A549 (cell line): ENCODE measurements at regions not wholly inside any gene's neighbourhood (a gene's known extent, or its start where the extent isn't known, plus 50 kb on each side); places are given as distances from the start of the nearest gene placed in this dataset.

Experiments
- ATAC-seq, 2 experiments: fragments of 200-7000 bp in 1 of 2; fragments of >200 bp in 1 of 2; cut with Nextera tagmentation in 1 of 2; cut with Tn5 transposase in 1 of 2; 3 replicates each; pipeline versions ENCODE4 v1.8.0 to v1.9.1; 2018 to 2020; ENCODE audit warnings: mild to moderate bottlenecking in 1 of 2, moderate library complexity in 1 of 2
- CTCF ChIA-PET: fragments of 300-600 bp; sonication (Branson Sonifier 250); formaldehyde crosslinking; extraction: SDS; loops from one replicate; lab custom pipeline; 2021; ENCODE audit warnings: antibody characterized with exemption, inconsistent platforms; lab: Yijun Ruan, JAX
- POLR2A ChIA-PET: fragments of 350-600 bp; formaldehyde crosslinking; extraction: SDS; loops from one replicate; lab custom pipeline; 2021; ENCODE audit warnings: antibody characterized with exemption, inconsistent platforms; lab: Yijun Ruan, JAX
- DNase-seq, 2 experiments: peaks; one replicate each; pipeline versions ENCODE4 v3.0.0 to v3.0.0-alpha.2; 2011 to 2016; ENCODE audit warnings: low read depth in 1 of 2, low spot score in 1 of 2
- FAIRE-seq: peaks from 2 replicates; lab custom pipeline; 2011; peaks lifted over from hg19 to GRCh38; lab: Jason Lieb, UNC
- H3K27ac ChIP-seq, 2 experiments: fragments of >200 bp; sonication (Bioruptor Twin); formaldehyde crosslinking; 3 replicates each; pipeline ENCODE4 v1.5.1; 2016 to 2017
- H3K4me1 ChIP-seq: fragments of >200 bp; sonication (Bioruptor Twin); formaldehyde crosslinking; 3 replicates; pipeline ENCODE4 v1.6.1; 2016
- H3K4me2 ChIP-seq: fragments of >200 bp; sonication (Bioruptor Twin); formaldehyde crosslinking; 3 replicates; pipeline ENCODE4 v1.6.1; 2016
- H3K4me3 ChIP-seq: fragments of >200 bp; sonication (Bioruptor Twin); formaldehyde crosslinking; 3 replicates; pipeline ENCODE4 v1.5.1; 2016
- H3K9me3 ChIP-seq: fragments of >200 bp; sonication (Bioruptor Twin); formaldehyde crosslinking; 3 replicates; pipeline ENCODE4 v1.6.1; 2016
- CBX8 ChIP-seq: fragments of 200-600 bp; sonication (generic); IDR thresholded peaks from 2 replicates; pipeline ENCODE4 v1.6.1; 2016
- EHMT2 ChIP-seq: fragments of 200-600 bp; sonication (generic); IDR thresholded peaks from 2 replicates; pipeline ENCODE4 v1.6.1; 2016; ENCODE audit warnings: antibody characterized with exemption, low read depth, mild to moderate bottlenecking, moderate library complexity
- EP300 ChIP-seq, 2 experiments: fragments of >200 bp; sonication (Bioruptor Twin); formaldehyde crosslinking; IDR thresholded peaks; 2 replicates in 1 of 2; 3 replicates in 1 of 2; pipeline ENCODE4 v1.6.1; 2016 to 2017
- FOXS1 ChIP-seq: fragments of 250-450 bp; sonication (Bioruptor Pico); IDR thresholded peaks from 2 replicates; pipeline ENCODE4 v1.5.0; 2020; ENCODE audit warnings: mild to moderate bottlenecking, moderate library complexity
- HOXB13 ChIP-seq: fragments of 250-450 bp; sonication (Bioruptor Pico); IDR thresholded peaks from 2 replicates; pipeline ENCODE4 v1.5.0; 2020; ENCODE audit warnings: low read depth, mild to moderate bottlenecking, moderate library complexity
- JUNB ChIP-seq: fragments of >200 bp; sonication (Bioruptor Twin); formaldehyde crosslinking; IDR thresholded peaks from 2 replicates; pipeline ENCODE4 v1.6.1; 2016
- KDM1A ChIP-seq: fragments of 200-600 bp; sonication (generic); IDR thresholded peaks from 2 replicates; pipeline ENCODE4 v1.6.1; 2016; ENCODE audit warnings: low read depth, mild to moderate bottlenecking
- KDM5A ChIP-seq: fragments of 200-600 bp; sonication (generic); IDR thresholded peaks from 2 replicates; pipeline ENCODE4 v1.6.1; 2016; ENCODE audit warnings: antibody characterized with exemption, mild to moderate bottlenecking
- MYC ChIP-seq: IDR thresholded peaks from 2 replicates; pipeline ENCODE4 v1.6.1; 2012; ENCODE audit warnings: mild to moderate bottlenecking, inconsistent platforms, low read length, improper control_type of control experiment, borderline replicate concordance
- NFE2L2 ChIP-seq: fragments of 150-350 bp; conservative IDR thresholded peaks from 2 replicates; pipeline ENCODE4 v1.6.1; 2014; ENCODE audit warnings: low read length
- NR3C1 ChIP-seq: fragments of >200 bp; sonication (Bioruptor Twin); formaldehyde crosslinking; IDR thresholded peaks from 3 replicates; pipeline ENCODE4 v1.6.1; 2017
- PHF8 ChIP-seq: fragments of 200-600 bp; sonication (generic); IDR thresholded peaks from 2 replicates; pipeline ENCODE4 v1.6.1; 2016; ENCODE audit warnings: low read depth, mild to moderate bottlenecking, antibody characterized with exemption, moderate library complexity, borderline replicate concordance
- RAD21 ChIP-seq, 2 experiments: fragments of >200 bp in 1 of 2; sonication (Bioruptor Twin) in 1 of 2; formaldehyde crosslinking in 1 of 2; IDR thresholded peaks in 1 of 2; conservative IDR thresholded peaks in 1 of 2; 2 replicates in 1 of 2; 3 replicates in 1 of 2; pipeline ENCODE4 v1.6.1; 2012 to 2018; ENCODE audit warnings: inconsistent platforms in 1 of 2
- RCOR1 ChIP-seq: fragments of 150-350 bp; IDR thresholded peaks from 2 replicates; pipeline ENCODE4 v1.6.1; 2014; ENCODE audit warnings: antibody characterized with exemption, low read length, low read depth
- RFX5 ChIP-seq: fragments of 450-650 bp; IDR thresholded peaks from 2 replicates; pipeline ENCODE4 v1.7.1; 2014; ENCODE audit warnings: antibody characterized with exemption, mild to moderate bottlenecking, moderate library complexity
- SMC3 ChIP-seq: fragments of >200 bp; sonication (Bioruptor Twin); formaldehyde crosslinking; IDR thresholded peaks from 3 replicates; pipeline ENCODE4 v1.6.1; 2018; ENCODE audit warnings: inconsistent platforms
- ZFP36 ChIP-seq: fragments of 450-650 bp; IDR thresholded peaks from 2 replicates; pipeline ENCODE4 v1.6.1; 2014; ENCODE audit warnings: borderline replicate concordance; ENCODE audit not compliant: partially characterized antibody
- ZSCAN20 ChIP-seq: fragments of 250-450 bp; sonication (Bioruptor Pico); IDR thresholded peaks from 2 replicates; pipeline ENCODE4 v1.8.0; 2022; ENCODE audit warnings: mild to moderate bottlenecking, moderate library complexity
- WGBS: methylation state at CpG from one replicate; pipeline ENCODE4 v1.1.6; 2017; ENCODE audit errors: missing lambda C conversion rate; 5-methylcytosine and 5-hydroxymethylcytosine counted together
- TF ChIP-seq, protein P1 (sequence below): fragments of >200 bp; sonication (Bioruptor Twin); formaldehyde crosslinking; IDR thresholded peaks from 2 replicates; pipeline ENCODE4 v1.6.1; 2016
- TF ChIP-seq, protein P2 (sequence below): fragments of 250-450 bp; sonication (Bioruptor Pico); IDR thresholded peaks from 2 replicates; pipeline ENCODE4 v1.5.0; 2020; ENCODE audit warnings: low read depth, mild to moderate bottlenecking, moderate library complexity
- TF ChIP-seq, protein P3 (sequence below): fragments of 250-450 bp; sonication (Bioruptor Pico); IDR thresholded peaks from 2 replicates; pipeline ENCODE4 v1.5.0; 2021; ENCODE audit warnings: mild to moderate bottlenecking, moderate library complexity, borderline replicate concordance
- TF ChIP-seq, protein P4 (sequence below): IDR thresholded peaks from 2 replicates; pipeline ENCODE4 v1.6.1; 2012; ENCODE audit warnings: low read depth, borderline replicate concordance
- TF ChIP-seq, protein P5 (sequence below): fragments of >200 bp; sonication (Bioruptor Twin); formaldehyde crosslinking; IDR thresholded peaks from 3 replicates; pipeline ENCODE4 v1.6.1; 2016

DNA sequence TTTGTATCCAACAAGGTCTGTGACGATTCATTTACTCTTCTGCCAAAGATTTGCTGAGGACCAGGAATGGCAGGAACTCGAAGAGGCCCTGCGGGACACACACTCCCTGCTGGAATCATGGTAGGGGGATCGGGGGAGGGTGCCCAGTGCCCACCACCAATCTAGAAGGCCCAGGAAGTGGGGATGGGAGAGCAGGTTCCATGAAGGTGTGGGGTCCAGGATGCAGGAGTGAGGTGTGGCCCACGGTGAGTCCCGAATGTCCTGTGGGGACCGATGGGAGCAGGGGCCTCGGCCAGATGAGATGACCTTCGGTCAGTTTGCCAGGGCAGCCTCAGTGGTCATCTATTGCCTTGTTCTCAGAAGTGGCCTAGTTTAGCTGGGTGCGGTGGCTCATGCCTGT, 492.7 kb downstream of the BRD1 start:
- no peaks in the 10 kb centered on the region for H3K9me3 ChIP-seq
- ATAC-seq (no peak), FAIRE-seq (no peak), DNase-seq (no peak)
- no peak overlapping the region for H3K27ac ChIP-seq
- POLR2A ChIA-PET: no interaction called here
- CTCF ChIA-PET: no interaction called here
- H3K4me1 ChIP-seq: no peaks in the 10 kb centered on the region
- 58% methylated on average over 6 of the region's 10 CpGs for WGBS
- no peak overlapping the region for H3K4me3 ChIP-seq
- TF ChIP-seq MYC: no peak
- no peak for TF ChIP-seq ZFP36
- no peak for TF ChIP-seq KDM5A
- TF ChIP-seq, protein P1, sequence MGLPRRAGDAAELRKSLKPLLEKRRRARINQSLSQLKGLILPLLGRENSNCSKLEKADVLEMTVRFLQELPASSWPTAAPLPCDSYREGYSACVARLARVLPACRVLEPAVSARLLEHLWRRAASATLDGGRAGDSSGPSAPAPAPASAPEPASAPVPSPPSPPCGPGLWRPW: no peak
- TF ChIP-seq CBX8: no peak
- TF ChIP-seq, protein P2, sequence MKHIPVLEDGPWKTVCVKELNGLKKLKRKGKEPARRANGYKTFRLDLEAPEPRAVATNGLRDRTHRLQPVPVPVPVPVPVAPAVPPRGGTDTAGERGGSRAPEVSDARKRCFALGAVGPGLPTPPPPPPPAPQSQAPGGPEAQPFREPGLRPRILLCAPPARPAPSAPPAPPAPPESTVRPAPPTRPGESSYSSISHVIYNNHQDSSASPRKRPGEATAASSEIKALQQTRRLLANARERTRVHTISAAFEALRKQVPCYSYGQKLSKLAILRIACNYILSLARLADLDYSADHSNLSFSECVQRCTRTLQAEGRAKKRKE (CRISPR knock-in tag): no peak
- TF ChIP-seq, protein P3, sequence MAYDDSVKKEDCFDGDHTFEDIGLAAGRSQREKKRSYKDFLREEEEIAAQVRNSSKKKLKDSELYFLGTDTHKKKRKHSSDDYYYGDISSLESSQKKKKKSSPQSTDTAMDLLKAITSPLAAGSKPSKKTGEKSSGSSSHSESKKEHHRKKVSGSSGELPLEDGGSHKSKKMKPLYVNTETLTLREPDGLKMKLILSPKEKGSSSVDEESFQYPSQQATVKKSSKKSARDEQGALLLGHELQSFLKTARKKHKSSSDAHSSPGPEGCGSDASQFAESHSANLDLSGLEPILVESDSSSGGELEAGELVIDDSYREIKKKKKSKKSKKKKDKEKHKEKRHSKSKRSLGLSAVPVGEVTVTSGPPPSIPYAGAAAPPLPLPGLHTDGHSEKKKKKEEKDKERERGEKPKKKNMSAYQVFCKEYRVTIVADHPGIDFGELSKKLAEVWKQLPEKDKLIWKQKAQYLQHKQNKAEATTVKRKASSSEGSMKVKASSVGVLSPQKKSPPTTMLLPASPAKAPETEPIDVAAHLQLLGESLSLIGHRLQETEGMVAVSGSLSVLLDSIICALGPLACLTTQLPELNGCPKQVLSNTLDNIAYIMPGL (CRISPR knock-in tag): no peak
- no peak for TF ChIP-seq FOXS1 (CRISPR knock-in tag)
- TF ChIP-seq NR3C1: no peak
- TF ChIP-seq ZSCAN20 (CRISPR knock-in tag): no peak
- no peak for TF ChIP-seq EP300 (IDR thresholded peaks at IDR 0.05)
- no peak for TF ChIP-seq PHF8
- TF ChIP-seq EHMT2: no peak
- no peak for TF ChIP-seq JUNB
- no peak for TF ChIP-seq RAD21 (conservative IDR thresholded peaks at IDR 0.05 in 1 of 2, IDR thresholded peaks at IDR 0.05 in 1 of 2)
- TF ChIP-seq RCOR1: no peak
- TF ChIP-seq RFX5: no peak
- TF ChIP-seq KDM1A: no peak
- TF ChIP-seq SMC3: no peak
- TF ChIP-seq HOXB13 (CRISPR knock-in tag): no peak
- H3K4me2 ChIP-seq: no peak overlapping the region

DNA sequence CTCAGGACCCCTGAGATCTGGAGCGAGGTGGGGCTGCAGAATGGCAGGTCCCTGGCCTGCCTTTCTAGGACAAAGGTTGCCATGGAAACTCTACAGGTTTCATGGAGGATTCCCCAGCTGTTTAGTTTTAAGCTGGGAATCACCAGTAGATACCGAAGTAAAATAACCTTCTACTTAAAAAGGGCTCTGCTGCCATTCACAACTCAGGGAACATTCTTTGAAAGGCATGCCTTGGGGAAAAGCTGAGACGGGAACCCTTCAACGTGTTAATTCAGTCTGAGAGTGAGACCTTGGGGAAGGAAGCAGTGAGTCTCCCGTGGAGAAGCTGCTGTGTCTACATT, 493.3 kb downstream of the BRD1 start:
- DNase-seq: no peak
- ChIA-PET CTCF (no interaction called here), POLR2A (no interaction called here)
- TF ChIP-seq, protein P1: no peak
- TF ChIP-seq, protein P4, sequence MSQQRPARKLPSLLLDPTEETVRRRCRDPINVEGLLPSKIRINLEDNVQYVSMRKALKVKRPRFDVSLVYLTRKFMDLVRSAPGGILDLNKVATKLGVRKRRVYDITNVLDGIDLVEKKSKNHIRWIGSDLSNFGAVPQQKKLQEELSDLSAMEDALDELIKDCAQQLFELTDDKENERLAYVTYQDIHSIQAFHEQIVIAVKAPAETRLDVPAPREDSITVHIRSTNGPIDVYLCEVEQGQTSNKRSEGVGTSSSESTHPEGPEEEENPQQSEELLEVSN: no peak
- TF ChIP-seq NFE2L2: no peak
- TF ChIP-seq, protein P5, sequence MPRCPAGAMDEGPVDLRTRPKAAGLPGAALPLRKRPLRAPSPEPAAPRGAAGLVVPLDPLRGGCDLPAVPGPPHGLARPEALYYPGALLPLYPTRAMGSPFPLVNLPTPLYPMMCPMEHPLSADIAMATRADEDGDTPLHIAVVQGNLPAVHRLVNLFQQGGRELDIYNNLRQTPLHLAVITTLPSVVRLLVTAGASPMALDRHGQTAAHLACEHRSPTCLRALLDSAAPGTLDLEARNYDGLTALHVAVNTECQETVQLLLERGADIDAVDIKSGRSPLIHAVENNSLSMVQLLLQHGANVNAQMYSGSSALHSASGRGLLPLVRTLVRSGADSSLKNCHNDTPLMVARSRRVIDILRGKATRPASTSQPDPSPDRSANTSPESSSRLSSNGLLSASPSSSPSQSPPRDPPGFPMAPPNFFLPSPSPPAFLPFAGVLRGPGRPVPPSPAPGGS: no peak
- Histone ChIP-seq H3K4me1 (no peaks in the 10 kb centered on the region), H3K4me3 (no peak overlapping the region), H3K4me2 (no peak overlapping the region), H3K27ac (no peak overlapping the region), H3K9me3 (no peaks in the 10 kb centered on the region)
- no peak for FAIRE-seq
- no peak for ATAC-seq
- 14% methylated on average over 5 of the region's 5 CpGs for WGBS
